ENCODE measurements at regions not wholly inside any gene's neighbourhood (a gene's known extent, or its start where the extent isn't known, plus 50 kb on each side); places are given as distances from the start of the nearest gene placed in this dataset.

DNA sequence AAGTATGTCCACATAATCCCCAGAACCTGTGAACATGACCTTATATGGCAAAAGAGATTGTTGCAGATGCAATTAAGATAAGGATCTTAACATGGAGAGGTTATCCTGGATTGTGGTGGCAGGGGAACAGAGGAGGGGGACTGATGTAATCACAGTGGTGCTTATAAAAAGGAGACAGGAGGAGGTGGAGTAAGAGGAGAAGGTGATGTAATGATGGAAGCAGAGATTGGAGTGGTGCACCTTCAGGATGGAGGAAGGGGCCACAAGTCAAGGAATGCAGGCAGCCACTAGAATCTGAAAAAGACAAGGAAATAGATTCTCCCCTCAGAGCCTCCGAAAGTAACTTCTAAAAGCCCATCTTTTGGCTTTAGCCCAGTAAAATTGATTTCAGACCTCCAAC, 388.4 kb downstream of the BCOR start:
- no peak for ATAC-seq
- no peak overlapping the region for H3K4me3 ChIP-seq
- no peaks in the 10 kb centered on the region for H3K27me3 ChIP-seq
- no peak for DNase-seq
- H3K36me3 ChIP-seq (replicated peaks in 1 of 2; ENCODE audit: insufficient read depth in 1 of 2, low read depth in 2 of 2), result no peaks in the 10 kb centered on the region
- H3K4me1 ChIP-seq, result no peaks in the 10 kb centered on the region
- TF ChIP-seq CTCF (IDR thresholded peaks at IDR 0.05), result no peak
- no peak for TF ChIP-seq POLR2A (IDR thresholded peaks at IDR 0.05)
- H3K9me3 ChIP-seq, result no peaks in the 10 kb centered on the region
- H3K27ac ChIP-seq, result no peak overlapping the region
- 86 to 89% methylated on average over 1 of the region's 1 CpG for WGBS, 2 donors
- intact Hi-C loops (cut with DNase I), result no loop called here

GRCh38 chrX:39709812-39710211, 387.9 kb downstream of the BCOR start:
- Histone ChIP-seq H3K4me3 (no peak overlapping the region), H3K9me3 (no peaks in the 10 kb centered on the region), H3K27ac (no peak overlapping the region), H3K27me3 (no peaks in the 10 kb centered on the region), H3K36me3 (replicated peaks in 1 of 2; ENCODE audit: insufficient read depth in 1 of 2, low read depth in 2 of 2) (no peaks in the 10 kb centered on the region), H3K4me1 (no peaks in the 10 kb centered on the region)
- intact Hi-C loops (cut with DNase I), result no loop called here
- ATAC-seq (no peak), DNase-seq (no peak)
- TF ChIP-seq CTCF (IDR thresholded peaks at IDR 0.05) (no peak), POLR2A (IDR thresholded peaks at IDR 0.05) (no peak)
- WGBS, 2 donors, result 81 to 88% methylated on average over 2 of the region's 2 CpGs

DNA sequence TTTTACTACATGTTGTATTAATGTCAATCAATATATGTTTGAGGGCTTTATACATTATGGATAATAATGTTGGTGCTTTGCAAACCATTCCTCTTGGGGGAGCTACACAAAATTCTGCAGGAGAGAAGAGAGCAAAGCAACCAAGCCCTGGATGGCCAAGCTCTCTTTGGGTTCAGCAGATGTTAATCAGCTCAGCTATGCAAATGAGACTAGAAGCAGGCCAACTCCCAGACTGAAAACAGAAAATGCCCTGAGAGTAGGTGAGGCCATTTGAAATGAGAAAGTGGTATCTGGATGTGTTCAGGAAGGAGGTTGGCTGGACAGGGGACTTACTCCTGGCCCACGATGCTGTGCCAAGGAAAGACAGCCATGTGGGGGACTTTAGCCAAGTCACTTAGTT, 387.0 kb downstream of the BCOR start:
- ATAC-seq, result no peak
- H3K27ac ChIP-seq, result no peak overlapping the region
- no peak for TF ChIP-seq POLR2A (IDR thresholded peaks at IDR 0.05)
- no peak for TF ChIP-seq CTCF (IDR thresholded peaks at IDR 0.05)

DNA sequence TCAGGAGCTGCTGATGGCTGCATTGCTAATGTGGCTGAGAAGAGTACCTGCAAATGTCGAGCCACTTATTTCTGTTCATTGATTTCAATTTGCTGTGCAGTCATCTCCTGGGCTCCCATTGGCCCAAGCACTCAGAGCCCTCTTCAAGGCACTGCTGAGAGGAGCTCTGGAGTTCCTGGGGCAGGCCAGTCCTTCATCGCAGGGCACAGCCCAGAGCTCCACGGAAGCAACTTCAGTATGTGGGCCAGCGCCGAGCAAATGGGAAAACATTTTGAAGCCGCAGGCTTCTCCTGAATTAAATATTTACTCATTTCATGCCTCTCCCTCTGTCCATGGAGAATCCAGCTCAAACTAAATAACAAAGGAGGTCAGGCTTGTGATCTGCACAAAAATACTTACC, 383.3 kb downstream of the BCOR start:
- 58 to 93% methylated on average over 4 to 6 of the region's 6 CpGs for WGBS, 2 donors
- Histone ChIP-seq H3K27me3 (no peaks in the 10 kb centered on the region), H3K9me3 (no peaks in the 10 kb centered on the region), H3K4me1 (no peaks in the 10 kb centered on the region), H3K4me3 (no peak overlapping the region), H3K36me3 (replicated peaks in 1 of 2; ENCODE audit: insufficient read depth in 1 of 2, low read depth in 2 of 2) (no peaks in the 10 kb centered on the region), H3K27ac (no peak overlapping the region)
- intact Hi-C loops (cut with DNase I), result no loop called here
- DNase-seq (no peak), ATAC-seq (no peak)
- no peak for TF ChIP-seq POLR2A (IDR thresholded peaks at IDR 0.05)
- no peak for TF ChIP-seq CTCF (IDR thresholded peaks at IDR 0.05)

More for the DNA sequence above, 387.0 kb downstream of the BCOR start:
- Histone ChIP-seq H3K9me3 (no peaks in the 10 kb centered on the region), H3K27me3 (no peaks in the 10 kb centered on the region), H3K4me1 (no peaks in the 10 kb centered on the region), H3K36me3 (replicated peaks in 1 of 2; ENCODE audit: insufficient read depth in 1 of 2, low read depth in 2 of 2) (no peaks in the 10 kb centered on the region), H3K4me3 (no peak overlapping the region)
- WGBS, 2 donors, result 89% methylated on average over 1 of the region's 1 CpG; no CpG with 5 or more reads in 1 of the 2 donors
- no peak for DNase-seq
- intact Hi-C loops (cut with DNase I), result no loop called here

DNA sequence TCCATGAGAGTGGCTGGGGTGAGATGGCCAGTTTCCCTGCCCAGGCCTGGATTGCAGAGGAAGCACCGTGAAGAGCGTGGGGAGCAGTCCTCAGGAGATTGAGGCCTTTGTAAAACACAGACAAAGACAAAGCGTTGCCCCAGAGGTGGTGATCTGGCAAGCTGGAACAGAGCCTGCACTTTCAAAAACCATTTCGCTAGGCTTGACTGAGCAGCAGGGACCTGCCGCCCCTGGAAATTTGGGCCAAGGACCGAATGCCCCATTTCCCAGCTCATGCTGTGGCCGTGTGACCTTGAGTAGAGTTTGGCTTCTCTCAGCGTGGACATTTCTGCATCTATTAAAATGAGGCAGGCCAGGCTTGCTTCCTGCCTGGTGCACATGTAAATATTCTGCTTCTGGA, 381.4 kb downstream of the BCOR start:
- ATAC-seq (no peak), DNase-seq (no peak)
- intact Hi-C loops (cut with DNase I), result no loop called here
- H3K4me1 ChIP-seq, result no peaks in the 10 kb centered on the region
- no peak overlapping the region for H3K4me3 ChIP-seq
- no peaks in the 10 kb centered on the region for H3K9me3 ChIP-seq
- 45% methylated on average over 8 of the region's 8 CpGs; no CpG with 5 or more reads in 1 of the 2 donors for WGBS, 2 donors
- no peaks in the 10 kb centered on the region for H3K27me3 ChIP-seq
- H3K36me3 ChIP-seq (replicated peaks in 1 of 2; ENCODE audit: insufficient read depth in 1 of 2, low read depth in 2 of 2), result no peaks in the 10 kb centered on the region
- no peak overlapping the region for H3K27ac ChIP-seq
- TF ChIP-seq CTCF (IDR thresholded peaks at IDR 0.05) (no peak), POLR2A (IDR thresholded peaks at IDR 0.05) (no peak)

Measured in body of pancreas (tissue), 4 donors.